ENCODE measurements at regions not wholly inside any gene's neighbourhood (a gene's known extent, or its start where the extent isn't known, plus 50 kb on each side); places are given as distances from the start of the nearest gene placed in this dataset.

DNA sequence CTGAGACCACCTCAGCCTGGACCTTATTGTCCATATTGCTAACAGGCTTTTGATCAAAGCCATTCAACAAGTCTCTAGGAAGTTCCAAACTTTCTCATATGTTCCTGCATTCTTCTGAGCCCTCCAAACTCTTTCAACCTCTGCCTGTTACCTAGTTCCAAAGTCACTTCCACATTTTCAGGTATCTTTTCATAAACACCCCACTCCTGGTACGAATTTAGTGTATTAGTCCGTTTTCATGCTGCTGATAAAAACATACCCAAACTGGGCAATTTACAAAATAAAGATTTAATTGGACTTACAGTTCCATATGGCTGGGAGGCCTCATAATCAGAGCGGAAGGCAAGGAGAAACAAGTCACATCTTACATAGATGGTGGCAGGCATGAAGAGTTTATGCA lies 836.8 kb downstream of the SORCS1 start:
- DNase-seq (no peak), ATAC-seq (no peak)
- no peaks in the 10 kb centered on the region for H3K27me3 Mint-ChIP-seq
- no peaks in the 10 kb centered on the region for H3K4me1 Mint-ChIP-seq
- H3K9me3 Mint-ChIP-seq (ENCODE audit: low read depth): peaks cover 18% of the 10 kb centered on the region
- no peak overlapping the region for H3K4me3 Mint-ChIP-seq
- no peaks in the 10 kb centered on the region for H3K36me3 Mint-ChIP-seq
- CTCF ChIA-PET: no interaction called here
- no peak overlapping the region for H3K27ac Mint-ChIP-seq

DNA sequence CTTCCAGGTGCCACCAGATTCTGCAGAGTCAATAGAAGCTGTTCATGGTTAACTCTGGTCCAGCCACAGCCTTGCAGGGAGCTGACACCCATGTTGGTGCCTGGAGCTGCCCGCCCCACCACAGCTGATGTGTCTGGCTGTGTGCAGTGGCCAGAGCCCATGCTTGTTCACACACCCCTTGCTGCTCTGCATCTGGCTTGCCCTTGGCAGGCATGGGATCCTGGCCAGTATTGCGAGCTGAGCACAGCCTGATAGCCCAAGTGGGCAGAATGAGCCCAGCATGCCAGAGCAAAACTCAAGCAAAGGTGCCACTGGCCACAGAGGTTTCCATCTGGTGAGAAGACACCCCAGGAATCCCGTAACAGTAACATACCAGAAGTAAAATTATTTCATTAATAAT lies 843.6 kb downstream of the SORCS1 start:
- no peaks in the 10 kb centered on the region for H3K4me1 Mint-ChIP-seq
- no peak overlapping the region for H3K27ac Mint-ChIP-seq
- no peak overlapping the region for H3K4me3 Mint-ChIP-seq
- no peak for DNase-seq
- H3K9me3 Mint-ChIP-seq (ENCODE audit: low read depth): peaks cover 4% of the 10 kb centered on the region
- H3K27me3 Mint-ChIP-seq: no peaks in the 10 kb centered on the region
- no peak for ATAC-seq
- CTCF ChIA-PET: no interaction called here
- no peaks in the 10 kb centered on the region for H3K36me3 Mint-ChIP-seq

DNA sequence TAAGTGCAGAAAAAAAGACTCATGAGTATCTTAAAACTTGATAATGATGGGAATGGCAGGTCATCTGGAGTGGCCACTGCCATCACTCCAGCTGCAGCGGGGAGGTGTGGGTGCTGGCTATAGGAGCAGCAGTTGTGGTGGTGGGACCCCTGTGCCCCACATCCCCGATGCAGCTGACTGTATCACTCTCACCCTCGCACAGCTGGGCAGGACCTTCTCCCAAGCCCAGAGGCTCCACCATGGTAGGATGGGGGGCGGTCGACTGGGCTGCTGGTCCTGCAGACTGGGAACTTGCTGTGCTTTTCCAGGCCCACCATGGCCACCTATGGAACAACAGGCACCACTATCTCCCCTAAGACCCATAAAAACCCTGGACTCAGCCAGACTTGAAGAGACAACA lies 844.4 kb downstream of the SORCS1 start:
- no peaks in the 10 kb centered on the region for H3K4me1 Mint-ChIP-seq
- H3K36me3 Mint-ChIP-seq: no peaks in the 10 kb centered on the region
- no peak for ATAC-seq
- no peak overlapping the region for H3K27ac Mint-ChIP-seq
- no peak overlapping the region for H3K4me3 Mint-ChIP-seq
- no peaks in the 10 kb centered on the region for H3K27me3 Mint-ChIP-seq
- no peak for DNase-seq
- CTCF ChIA-PET: no interaction called here
- peaks cover 4% of the 10 kb centered on the region for H3K9me3 Mint-ChIP-seq (ENCODE audit: low read depth)

DNA sequence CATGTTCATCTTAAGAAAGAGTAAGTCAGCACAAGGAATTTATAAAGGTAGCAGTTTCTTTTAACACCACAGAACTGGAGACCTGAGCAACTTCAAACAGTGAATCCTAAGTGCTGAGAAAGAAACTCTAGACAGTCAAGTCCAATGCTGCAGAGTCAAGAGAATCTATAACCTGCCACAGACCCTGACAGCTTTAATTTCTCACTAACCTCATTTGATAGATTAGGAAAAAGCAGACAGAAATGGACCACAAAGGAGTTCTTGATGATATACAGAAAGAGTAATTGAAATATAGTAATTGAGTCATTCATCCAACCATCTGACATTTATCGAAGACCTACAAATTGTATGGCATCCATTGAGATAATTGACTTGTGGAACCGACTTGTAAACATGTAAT lies 847.0 kb downstream of the SORCS1 start:
- Mint-ChIP-seq H3K9me3 (ENCODE audit: low read depth) (peaks cover under 1% of the 10 kb centered on the region), H3K36me3 (no peaks in the 10 kb centered on the region), H3K4me3 (no peak overlapping the region), H3K27ac (no peak overlapping the region), H3K4me1 (no peaks in the 10 kb centered on the region), H3K27me3 (no peaks in the 10 kb centered on the region)
- no peak for ATAC-seq
- DNase-seq: no peak
- CTCF ChIA-PET: no interaction called here

DNA sequence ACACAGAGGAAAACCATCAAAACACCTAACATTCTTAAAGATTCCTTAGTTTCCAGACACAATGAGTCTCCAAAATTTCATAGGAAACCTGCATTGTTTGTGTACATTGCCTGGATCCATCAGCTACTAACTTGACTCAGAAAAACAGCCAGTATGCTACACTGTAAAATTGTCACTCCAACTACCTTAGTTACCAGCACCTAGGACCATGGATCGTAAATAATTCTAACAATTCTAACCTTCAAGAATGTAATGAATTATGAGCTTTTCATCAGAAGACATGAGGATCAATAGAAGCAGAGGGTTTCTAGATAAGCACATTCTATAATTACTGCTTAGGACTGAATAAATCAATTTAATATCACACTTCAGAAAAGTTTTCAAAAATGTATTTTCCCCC lies 851.5 kb downstream of the SORCS1 start:
- DNase-seq: no peak
- Mint-ChIP-seq H3K4me1 (no peaks in the 10 kb centered on the region), H3K27ac (no peak overlapping the region), H3K4me3 (no peak overlapping the region), H3K36me3 (no peaks in the 10 kb centered on the region), H3K9me3 (ENCODE audit: low read depth) (peaks cover 2% of the 10 kb centered on the region), H3K27me3 (no peaks in the 10 kb centered on the region)
- CTCF ChIA-PET: no interaction called here
- ATAC-seq: no peak

DNA sequence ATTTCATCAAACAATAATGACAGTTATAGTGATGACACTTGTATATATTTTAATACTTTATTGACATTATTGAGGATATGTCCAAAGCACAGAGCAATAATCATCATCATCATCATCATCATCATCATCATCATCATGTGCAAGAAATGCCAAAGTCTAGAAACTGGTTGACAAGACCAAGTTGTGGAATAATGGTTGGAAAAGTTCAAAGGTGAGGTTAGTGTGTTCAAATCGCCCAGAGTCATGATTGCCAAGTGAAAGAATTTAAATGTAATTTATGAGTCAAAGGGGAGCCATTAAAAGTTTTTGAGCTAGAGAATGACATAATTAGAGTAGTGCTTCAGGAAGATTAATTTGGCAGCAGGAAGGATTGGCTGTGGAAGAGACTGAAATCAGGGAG lies 852.4 kb downstream of the SORCS1 start:
- Mint-ChIP-seq H3K27ac (no peak overlapping the region), H3K27me3 (no peaks in the 10 kb centered on the region), H3K4me3 (no peak overlapping the region), H3K9me3 (ENCODE audit: low read depth) (peaks cover 4% of the 10 kb centered on the region), H3K4me1 (no peaks in the 10 kb centered on the region), H3K36me3 (no peaks in the 10 kb centered on the region)
- DNase-seq: no peak
- CTCF ChIA-PET: no interaction called here
- no peak for ATAC-seq

DNA sequence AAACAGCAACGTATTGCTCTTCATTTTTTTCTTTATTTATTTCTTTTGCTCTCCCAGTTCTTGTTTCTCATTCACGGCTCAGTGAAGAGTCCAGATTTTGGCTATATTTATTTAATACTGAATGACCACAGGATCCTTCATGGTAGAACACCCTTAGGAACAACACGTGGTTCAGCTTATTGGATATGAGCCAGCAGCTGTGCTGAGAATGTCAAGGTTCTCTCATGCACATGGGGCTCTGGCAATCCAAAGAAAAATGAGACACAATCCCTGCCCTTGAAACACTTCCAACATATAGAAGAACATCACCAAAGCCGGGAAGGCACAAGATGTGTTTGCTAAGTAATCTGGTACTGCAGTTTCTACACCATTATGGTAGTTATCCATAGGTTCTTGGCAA lies 852.9 kb downstream of the SORCS1 start:
- ATAC-seq (no peak), DNase-seq (no peak)
- no peaks in the 10 kb centered on the region for H3K4me1 Mint-ChIP-seq
- no peaks in the 10 kb centered on the region for H3K27me3 Mint-ChIP-seq
- no peak overlapping the region for H3K27ac Mint-ChIP-seq
- no peak overlapping the region for H3K4me3 Mint-ChIP-seq
- CTCF ChIA-PET: no interaction called here
- H3K9me3 Mint-ChIP-seq (ENCODE audit: low read depth): peaks cover 4% of the 10 kb centered on the region
- H3K36me3 Mint-ChIP-seq: no peaks in the 10 kb centered on the region

DNA sequence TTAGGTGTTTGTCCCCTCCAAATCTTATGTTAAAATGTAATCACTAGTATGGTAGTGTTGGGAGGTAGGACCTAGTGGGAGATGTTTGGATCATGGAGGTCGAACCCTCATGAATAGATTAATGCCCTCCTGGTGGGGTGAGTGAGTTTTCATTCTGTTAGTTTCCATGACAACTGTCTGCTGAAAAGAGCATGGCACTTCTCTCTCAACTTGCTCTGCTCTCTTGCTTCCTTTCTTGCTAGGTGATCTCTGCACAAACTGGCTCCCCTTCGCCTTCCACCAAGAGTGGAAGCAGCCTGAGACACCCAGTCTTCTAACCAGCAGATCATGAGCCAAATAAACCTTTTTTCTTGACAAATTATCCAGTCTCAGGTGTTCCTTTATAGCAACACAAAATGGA lies 853.9 kb downstream of the SORCS1 start:
- Mint-ChIP-seq H3K4me3 (no peak overlapping the region), H3K9me3 (ENCODE audit: low read depth) (peaks cover 4% of the 10 kb centered on the region), H3K4me1 (no peaks in the 10 kb centered on the region), H3K36me3 (no peaks in the 10 kb centered on the region), H3K27ac (no peak overlapping the region), H3K27me3 (no peaks in the 10 kb centered on the region)
- CTCF ChIA-PET: no interaction called here
- DNase-seq (no peak), ATAC-seq (no peak)

DNA sequence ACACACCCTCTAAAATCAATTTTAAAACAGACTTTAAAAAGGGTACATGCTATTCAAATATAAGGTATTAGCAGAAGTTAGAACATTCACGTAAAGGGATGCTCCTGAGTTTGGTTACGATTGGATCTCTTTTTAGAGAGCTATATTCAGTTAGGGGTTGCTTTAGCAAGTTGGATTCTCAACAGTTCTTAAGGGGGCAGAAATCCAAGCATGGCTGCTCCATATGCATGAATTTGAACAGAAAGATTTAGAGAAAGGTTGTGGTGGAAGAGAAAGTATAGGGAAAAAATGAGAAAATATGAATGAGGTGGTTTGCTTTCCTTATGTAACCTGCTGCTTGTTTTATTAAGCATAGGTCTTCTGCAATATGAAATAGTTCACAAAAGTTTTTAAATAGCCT lies 855.1 kb downstream of the SORCS1 start:
- ATAC-seq (no peak), DNase-seq (no peak)

DNA sequence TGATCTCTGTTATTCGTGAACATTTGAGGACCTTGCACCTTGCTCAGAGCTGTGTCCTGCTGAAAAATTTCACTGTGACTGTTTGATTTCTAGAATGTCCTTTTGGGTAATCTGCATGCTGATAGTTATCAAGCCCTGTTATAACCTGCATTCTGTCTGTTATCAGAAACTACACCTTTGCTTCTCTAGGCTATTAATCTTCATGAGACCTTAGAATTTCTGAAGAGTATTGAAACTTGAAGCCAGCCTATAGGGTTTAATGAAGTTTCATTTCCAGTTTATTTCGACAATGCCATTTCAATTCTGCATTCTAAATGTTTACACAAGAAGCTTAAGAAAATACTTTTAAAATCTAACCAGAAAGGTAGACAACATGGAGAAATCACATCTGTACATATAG lies 856.2 kb downstream of the SORCS1 start:
- no peaks in the 10 kb centered on the region for H3K27me3 Mint-ChIP-seq
- H3K4me1 Mint-ChIP-seq: no peaks in the 10 kb centered on the region
- H3K9me3 Mint-ChIP-seq (ENCODE audit: low read depth): peaks cover 7% of the 10 kb centered on the region
- CTCF ChIA-PET: no interaction called here
- DNase-seq (no peak), ATAC-seq (no peak)
- no peak overlapping the region for H3K27ac Mint-ChIP-seq
- H3K4me3 Mint-ChIP-seq: no peak overlapping the region
- no peaks in the 10 kb centered on the region for H3K36me3 Mint-ChIP-seq

More for the DNA sequence above, 855.1 kb downstream of the SORCS1 start:
- CTCF ChIA-PET: no interaction called here
- peaks cover 7% of the 10 kb centered on the region for H3K9me3 Mint-ChIP-seq (ENCODE audit: low read depth)
- no peaks in the 10 kb centered on the region for H3K4me1 Mint-ChIP-seq
- H3K27ac Mint-ChIP-seq: no peak overlapping the region
- no peaks in the 10 kb centered on the region for H3K36me3 Mint-ChIP-seq
- no peaks in the 10 kb centered on the region for H3K27me3 Mint-ChIP-seq
- no peak overlapping the region for H3K4me3 Mint-ChIP-seq

DNA sequence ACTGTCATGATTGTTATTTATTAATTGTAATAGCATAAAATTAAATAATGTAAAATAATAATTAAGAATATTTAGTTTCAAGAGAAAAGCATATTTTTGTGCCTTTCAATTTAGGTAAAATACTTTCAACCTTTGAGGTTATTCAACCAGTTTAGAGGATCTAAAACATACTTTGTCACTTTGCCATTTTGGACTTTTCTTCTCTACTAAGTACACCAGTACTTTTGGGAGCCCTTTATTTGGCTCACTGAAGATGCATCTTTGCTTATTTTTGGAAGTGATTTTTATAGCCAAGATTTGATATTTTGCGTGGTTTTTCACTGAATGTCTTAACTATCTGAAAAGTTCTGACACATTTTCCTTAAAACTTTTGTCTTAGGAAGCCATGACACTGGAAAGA lies 860.5 kb downstream of the SORCS1 start:
- CTCF ChIA-PET: no interaction called here
- Mint-ChIP-seq H3K27me3 (no peaks in the 10 kb centered on the region), H3K36me3 (no peaks in the 10 kb centered on the region), H3K4me1 (no peaks in the 10 kb centered on the region), H3K27ac (no peak overlapping the region), H3K9me3 (ENCODE audit: low read depth) (peaks cover 10% of the 10 kb centered on the region), H3K4me3 (no peak overlapping the region)
- no peak for ATAC-seq
- no peak for DNase-seq

DNA sequence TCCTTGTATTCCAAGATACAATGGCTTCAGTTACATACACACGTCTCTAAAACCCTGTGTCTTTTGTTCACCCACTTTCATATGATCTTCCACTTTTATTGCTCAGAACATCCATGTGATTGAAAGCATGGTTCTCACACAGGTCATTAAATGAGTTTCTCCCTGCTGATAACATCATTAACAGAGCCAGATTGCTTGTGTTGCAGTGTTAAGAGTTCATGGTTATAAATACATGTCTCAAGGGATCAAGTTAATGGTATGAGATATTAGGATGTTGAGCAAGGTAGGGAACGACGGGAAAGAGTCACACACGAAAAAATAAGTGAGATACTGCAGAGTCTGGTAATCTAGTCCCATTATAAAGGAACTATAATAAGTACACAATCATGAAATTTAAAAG lies 861.5 kb downstream of the SORCS1 start:
- DNase-seq: no peak
- H3K4me3 Mint-ChIP-seq: no peak overlapping the region
- CTCF ChIA-PET: no interaction called here
- H3K36me3 Mint-ChIP-seq: no peaks in the 10 kb centered on the region
- no peak overlapping the region for H3K27ac Mint-ChIP-seq
- H3K27me3 Mint-ChIP-seq: no peaks in the 10 kb centered on the region
- H3K4me1 Mint-ChIP-seq: no peaks in the 10 kb centered on the region
- no peak for ATAC-seq
- H3K9me3 Mint-ChIP-seq (ENCODE audit: low read depth): peaks cover 10% of the 10 kb centered on the region

DNA sequence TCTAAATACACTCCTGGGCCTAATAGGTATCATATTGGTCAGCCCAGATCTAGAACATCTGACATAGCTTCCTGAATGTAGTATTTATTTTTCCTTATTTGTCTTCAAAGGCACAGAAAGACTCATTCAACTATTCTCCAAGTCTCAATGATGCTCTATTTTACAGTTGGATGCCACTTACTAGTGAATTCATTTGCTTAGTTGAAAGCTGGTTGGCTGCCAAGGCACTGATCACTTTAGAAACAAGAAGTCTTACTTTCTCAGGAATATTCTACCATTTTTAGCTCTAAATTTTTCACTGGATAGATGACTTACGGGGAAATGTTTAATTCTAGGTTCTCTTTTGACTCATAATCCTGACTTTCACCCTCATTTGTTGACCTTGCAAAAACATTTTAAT lies 863.4 kb downstream of the SORCS1 start:
- H3K4me3 Mint-ChIP-seq: no peak overlapping the region
- no peaks in the 10 kb centered on the region for H3K27me3 Mint-ChIP-seq
- no peaks in the 10 kb centered on the region for H3K36me3 Mint-ChIP-seq
- H3K4me1 Mint-ChIP-seq: no peaks in the 10 kb centered on the region
- peaks cover 8% of the 10 kb centered on the region for H3K9me3 Mint-ChIP-seq (ENCODE audit: low read depth)
- ATAC-seq (no peak), DNase-seq (no peak)
- no peak overlapping the region for H3K27ac Mint-ChIP-seq
- CTCF ChIA-PET: no interaction called here

DNA sequence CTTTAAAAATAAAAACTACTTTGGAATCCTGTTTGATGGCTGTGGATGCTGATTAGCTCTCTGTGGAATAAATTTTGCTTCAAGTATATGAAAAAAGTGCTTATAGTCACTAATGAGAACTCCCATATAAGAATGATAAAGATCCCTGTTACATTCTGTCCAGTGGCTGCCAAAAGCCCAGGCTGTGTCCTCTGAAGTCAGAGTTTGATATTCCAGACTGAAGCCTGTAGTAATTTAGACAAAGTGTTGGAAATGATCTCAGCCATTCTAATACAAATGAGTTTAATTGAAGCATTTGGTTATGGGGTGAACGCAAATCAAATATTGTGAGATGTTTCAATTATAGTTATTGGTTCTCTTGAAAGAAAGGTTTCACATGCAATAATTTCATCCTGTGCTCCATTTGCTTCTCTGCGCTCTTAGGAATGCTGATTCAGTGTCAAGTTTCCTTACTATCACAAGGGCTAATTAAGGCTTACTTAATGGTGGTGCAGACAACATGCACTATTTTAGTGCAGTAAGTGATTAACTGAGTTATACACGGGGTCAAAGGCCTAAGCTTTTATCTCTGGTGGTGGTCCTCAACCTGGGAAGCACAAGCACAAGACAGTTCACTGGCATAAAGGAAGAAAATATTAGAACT lies 867.6 kb downstream of the SORCS1 start:
- no peaks in the 10 kb centered on the region for H3K36me3 Mint-ChIP-seq
- no peaks in the 10 kb centered on the region for H3K4me1 Mint-ChIP-seq
- H3K9me3 Mint-ChIP-seq (ENCODE audit: low read depth): peaks cover 8% of the 10 kb centered on the region
- H3K27ac Mint-ChIP-seq: no peak overlapping the region
- no peak overlapping the region for H3K4me3 Mint-ChIP-seq
- CTCF ChIA-PET: no interaction called here
- ATAC-seq (no peak), DNase-seq (no peak)
- H3K27me3 Mint-ChIP-seq: no peaks in the 10 kb centered on the region
